Skeletal muscle tissue (tissue), 3 donors: ENCODE measurements at regions not wholly inside any gene's neighbourhood (a gene's known extent, or its start where the extent isn't known, plus 50 kb on each side); places are given as distances from the start of the nearest gene placed in this dataset.

Experiments
- H3K27ac ChIP-seq: one replicate; pipeline ENCODE4 v1.7.0; 2013; ENCODE audit warnings: mild to moderate bottlenecking, low read depth, low read length, inconsistent platforms
- H3K27me3 ChIP-seq, 3 donors: one replicate each; pipeline ENCODE4 v1.7.0; 2013; ENCODE audit warnings: low read length in 3 of 3; ENCODE audit not compliant: control insufficient read depth in 3 of 3, insufficient read depth in 3 of 3
- H3K36me3 ChIP-seq, 3 donors: one replicate each; pipeline ENCODE4 v1.7.0; 2013; ENCODE audit warnings: low read length in 3 of 3; ENCODE audit not compliant: control insufficient read depth in 3 of 3, insufficient read depth in 3 of 3
- H3K4me1 ChIP-seq, 3 donors: one replicate each; pipeline ENCODE4 v1.7.0; 2013; ENCODE audit warnings: low read length in 3 of 3, mild to moderate bottlenecking in 3 of 3; ENCODE audit not compliant: control insufficient read depth in 3 of 3, insufficient read depth in 3 of 3
- H3K4me3 ChIP-seq, 3 donors: one replicate each; pipeline ENCODE4 v1.7.0; 2013; ENCODE audit warnings: low read length in 3 of 3
- H3K9ac ChIP-seq, 3 donors: one replicate each; pipeline ENCODE4 v1.7.0; 2013; ENCODE audit warnings: low read length in 3 of 3, mild to moderate bottlenecking in 3 of 3, moderate library complexity in 2 of 3, low read depth in 1 of 3
- H3K9me3 ChIP-seq, 3 donors: one replicate each; pipeline ENCODE4 v1.7.0; 2013; ENCODE audit warnings: low read length in 3 of 3; ENCODE audit not compliant: control insufficient read depth in 3 of 3
- donor health status: Osteomylitis.

DNA sequence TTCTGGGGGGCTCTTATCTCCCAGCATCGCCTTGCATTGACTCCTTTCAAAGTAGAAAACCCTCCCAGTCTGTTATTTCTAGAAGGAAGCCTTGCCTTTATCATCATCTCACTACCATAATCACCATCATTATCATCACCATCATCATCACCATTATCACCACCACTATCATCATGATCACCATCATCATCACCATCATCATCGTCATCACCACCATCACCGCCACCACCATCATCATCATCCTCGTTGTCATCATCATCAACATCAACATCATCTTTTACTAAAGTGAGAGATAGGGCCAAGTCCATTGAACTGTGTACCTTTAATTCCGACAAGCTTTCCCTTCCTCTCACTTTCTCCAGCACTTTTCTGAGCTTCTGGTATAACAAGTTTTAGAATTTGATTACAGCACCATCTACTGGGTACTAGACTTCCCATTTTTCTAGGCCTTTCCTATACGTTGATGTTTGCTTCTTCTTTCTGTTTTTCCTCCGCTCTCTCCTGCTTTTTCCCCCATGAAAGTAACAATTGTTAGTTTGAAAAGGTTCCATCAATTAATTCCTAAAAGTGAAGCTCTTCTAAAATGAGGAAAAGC is 226.4 kb downstream of the BUB3 start:
- Histone ChIP-seq H3K9ac (no peak overlapping the region), H3K4me3 (no peak overlapping the region), H3K27me3 (peaks cover 0 to 8% (median 4%) of the 10 kb centered on the region in 3 donors), H3K4me1 (no peaks in the 10 kb centered on the region), H3K9me3 (peaks cover under 1 to 5% (median 3%) of the 10 kb centered on the region in 3 donors), H3K27ac (no peak overlapping the region), H3K36me3 (no peaks in the 10 kb centered on the region)

DNA sequence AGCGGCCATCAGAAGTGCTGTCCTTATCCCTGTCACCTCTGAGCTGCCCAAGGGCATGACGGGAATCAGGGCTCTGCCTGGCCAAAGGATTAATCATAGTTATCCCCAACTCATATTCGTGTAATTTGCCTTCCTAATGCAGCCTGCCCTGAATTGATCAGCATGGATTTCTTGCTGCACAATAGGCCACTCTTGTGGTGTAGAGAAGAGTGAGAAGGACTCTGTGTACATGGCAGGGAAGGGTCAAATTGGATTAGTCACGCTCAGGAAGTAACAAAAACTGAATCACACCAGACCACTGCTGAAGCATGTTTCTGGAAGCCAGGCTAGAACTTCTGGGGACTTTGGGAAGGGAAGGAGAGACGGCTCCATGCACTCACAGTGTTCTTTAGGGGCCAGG is 227.0 kb downstream of the BUB3 start:
- H3K9me3 ChIP-seq, result peaks cover 2 to 6% (median 6%) of the 10 kb centered on the region in 3 donors
- H3K36me3 ChIP-seq, result no peaks in the 10 kb centered on the region
- no peak overlapping the region for H3K4me3 ChIP-seq
- H3K27ac ChIP-seq, result no peak overlapping the region
- H3K4me1 ChIP-seq, result no peaks in the 10 kb centered on the region
- no peak overlapping the region for H3K9ac ChIP-seq
- peaks cover 0 to 8% (median 4%) of the 10 kb centered on the region in 3 donors for H3K27me3 ChIP-seq

DNA sequence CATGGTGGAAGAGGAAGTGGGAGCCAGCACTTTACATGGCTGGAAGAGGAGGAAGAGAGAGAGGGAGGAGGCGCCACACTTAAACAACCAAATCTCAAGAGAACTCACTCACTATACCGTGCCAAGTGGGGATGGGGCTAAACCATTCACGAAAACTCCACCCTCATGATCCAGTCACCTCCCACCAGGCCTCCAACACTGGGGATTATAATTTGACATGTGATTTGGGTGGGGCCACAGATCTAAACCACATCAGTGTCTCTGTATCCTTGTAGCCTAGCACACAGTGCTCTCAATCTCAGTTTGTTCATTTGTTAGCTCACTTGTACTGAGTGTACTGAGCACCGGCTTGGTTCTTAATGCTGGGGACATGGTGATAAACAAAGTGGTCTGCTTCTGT is 228.3 kb downstream of the BUB3 start:
- H3K4me3 ChIP-seq, result no peak overlapping the region
- no peaks in the 10 kb centered on the region for H3K4me1 ChIP-seq
- H3K27me3 ChIP-seq, result peaks cover 0 to 5% (median 4%) of the 10 kb centered on the region in 3 donors
- no peak overlapping the region for H3K27ac ChIP-seq
- H3K9me3 ChIP-seq, result peaks cover 2 to 6% (median 6%) of the 10 kb centered on the region in 3 donors
- no peaks in the 10 kb centered on the region for H3K36me3 ChIP-seq
- H3K9ac ChIP-seq, result no peak overlapping the region

DNA sequence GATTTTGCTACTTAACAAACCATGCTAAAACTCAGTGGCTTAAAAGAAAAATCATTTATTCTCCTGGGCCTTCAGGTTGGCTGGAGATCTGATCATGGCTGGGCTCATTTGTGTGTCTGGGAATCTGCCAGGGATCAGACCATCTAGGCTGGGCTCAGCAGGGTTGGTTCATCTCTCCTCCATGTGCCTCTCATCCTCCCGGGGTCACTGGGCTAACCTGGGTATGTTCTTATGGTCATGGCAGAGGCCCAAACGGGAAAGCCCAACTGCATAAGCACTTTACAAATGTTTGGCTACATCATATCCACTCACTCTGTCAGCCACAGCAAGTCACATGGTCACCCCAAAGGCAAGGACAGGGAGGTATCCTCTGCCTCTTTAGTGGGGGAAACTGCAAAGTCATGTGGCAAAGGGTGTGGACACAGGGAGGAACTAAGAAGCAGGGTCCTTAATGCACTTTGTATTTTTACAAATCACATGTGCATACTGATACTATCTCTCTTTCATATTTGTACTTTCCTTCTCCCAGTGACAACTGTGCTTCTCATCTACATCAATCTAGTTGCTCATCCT is 231.4 kb downstream of the BUB3 start:
- no peak overlapping the region for H3K9ac ChIP-seq
- no peak overlapping the region for H3K27ac ChIP-seq
- peaks cover 0 to 5% (median 0%) of the 10 kb centered on the region in 3 donors for H3K27me3 ChIP-seq
- no peak overlapping the region for H3K4me3 ChIP-seq
- peaks cover 2 to 6% (median 6%) of the 10 kb centered on the region in 3 donors for H3K9me3 ChIP-seq
- no peaks in the 10 kb centered on the region for H3K4me1 ChIP-seq
- no peaks in the 10 kb centered on the region for H3K36me3 ChIP-seq

DNA sequence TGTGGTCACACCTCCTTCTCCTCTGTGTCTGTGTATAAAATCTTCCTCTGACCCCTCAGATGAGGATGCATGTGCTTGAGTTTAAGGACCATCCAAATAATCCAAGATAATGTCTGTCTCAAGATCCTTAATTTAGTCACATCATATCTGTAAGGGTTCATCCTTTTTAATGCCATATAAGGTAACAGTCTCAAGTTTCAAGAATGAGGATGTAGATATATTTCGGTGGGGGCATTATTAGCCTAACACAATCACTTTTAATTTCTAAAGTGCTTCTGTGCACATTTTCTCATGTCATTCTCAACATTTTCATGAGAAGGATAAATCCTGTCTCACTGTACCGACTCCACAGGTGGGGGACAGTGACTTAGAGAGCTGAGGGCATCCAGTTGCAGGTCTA is 235.3 kb downstream of the BUB3 start:
- Histone ChIP-seq H3K27me3 (peaks cover 0 to 7% (median 0%) of the 10 kb centered on the region in 3 donors), H3K36me3 (no peaks in the 10 kb centered on the region), H3K9me3 (peaks cover 2 to 6% (median 6%) of the 10 kb centered on the region in 3 donors), H3K27ac (no peak overlapping the region), H3K9ac (no peak overlapping the region), H3K4me1 (no peaks in the 10 kb centered on the region), H3K4me3 (no peak overlapping the region)

DNA sequence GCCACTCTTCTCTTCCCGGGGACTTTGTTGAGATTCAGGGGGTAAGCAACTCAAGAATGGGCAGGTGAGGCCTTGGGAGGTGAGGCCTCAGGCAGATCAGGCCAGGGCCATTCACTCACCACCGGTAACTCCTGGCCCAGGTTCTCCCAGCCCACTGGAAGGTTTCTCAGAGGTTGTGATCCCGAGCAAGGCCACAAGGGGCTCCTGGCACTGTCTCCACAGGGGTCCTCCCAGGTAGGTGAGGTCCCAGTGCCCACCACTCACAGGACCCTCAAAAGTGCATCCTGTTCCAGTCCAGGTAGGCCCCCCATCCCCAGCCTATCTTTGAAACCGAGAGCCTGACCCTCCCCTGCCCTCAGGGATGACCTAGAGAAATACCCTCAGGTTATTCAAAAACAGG is 236.1 kb downstream of the BUB3 start:
- peaks cover 0 to 7% (median 0%) of the 10 kb centered on the region in 3 donors for H3K27me3 ChIP-seq
- H3K4me3 ChIP-seq, result no peak overlapping the region
- no peak overlapping the region for H3K27ac ChIP-seq
- no peak overlapping the region for H3K9ac ChIP-seq
- no peaks in the 10 kb centered on the region for H3K4me1 ChIP-seq
- H3K9me3 ChIP-seq, result peaks cover 2 to 5% (median 2%) of the 10 kb centered on the region in 3 donors
- no peaks in the 10 kb centered on the region for H3K36me3 ChIP-seq

DNA sequence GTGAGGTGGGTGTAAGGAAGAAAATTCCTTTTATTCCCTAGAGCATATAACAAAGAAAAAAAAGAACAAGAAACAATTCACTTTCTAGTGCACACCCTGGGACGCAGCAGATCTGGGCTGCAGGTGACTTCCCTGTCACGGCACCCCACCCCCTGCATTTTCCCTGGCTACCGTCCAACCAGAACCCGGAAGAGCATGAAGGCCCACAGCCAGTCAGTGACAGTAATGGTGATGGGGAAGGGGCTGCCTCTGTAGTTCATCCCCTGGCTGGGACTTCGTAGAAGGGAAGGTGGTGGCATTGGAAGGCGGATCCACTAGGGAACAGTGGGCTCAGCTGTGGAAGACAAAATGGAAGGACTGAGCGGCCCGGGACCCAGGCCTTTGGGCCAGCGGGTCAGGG is 236.7 kb downstream of the BUB3 start:
- Histone ChIP-seq H3K9ac (no peak overlapping the region), H3K27ac (no peak overlapping the region), H3K9me3 (peaks cover 0 to under 1% (median under 1%) of the 10 kb centered on the region in 3 donors), H3K36me3 (no peaks in the 10 kb centered on the region), H3K27me3 (peaks cover 0 to 7% (median 0%) of the 10 kb centered on the region in 3 donors), H3K4me3 (no peak overlapping the region), H3K4me1 (no peaks in the 10 kb centered on the region)

DNA sequence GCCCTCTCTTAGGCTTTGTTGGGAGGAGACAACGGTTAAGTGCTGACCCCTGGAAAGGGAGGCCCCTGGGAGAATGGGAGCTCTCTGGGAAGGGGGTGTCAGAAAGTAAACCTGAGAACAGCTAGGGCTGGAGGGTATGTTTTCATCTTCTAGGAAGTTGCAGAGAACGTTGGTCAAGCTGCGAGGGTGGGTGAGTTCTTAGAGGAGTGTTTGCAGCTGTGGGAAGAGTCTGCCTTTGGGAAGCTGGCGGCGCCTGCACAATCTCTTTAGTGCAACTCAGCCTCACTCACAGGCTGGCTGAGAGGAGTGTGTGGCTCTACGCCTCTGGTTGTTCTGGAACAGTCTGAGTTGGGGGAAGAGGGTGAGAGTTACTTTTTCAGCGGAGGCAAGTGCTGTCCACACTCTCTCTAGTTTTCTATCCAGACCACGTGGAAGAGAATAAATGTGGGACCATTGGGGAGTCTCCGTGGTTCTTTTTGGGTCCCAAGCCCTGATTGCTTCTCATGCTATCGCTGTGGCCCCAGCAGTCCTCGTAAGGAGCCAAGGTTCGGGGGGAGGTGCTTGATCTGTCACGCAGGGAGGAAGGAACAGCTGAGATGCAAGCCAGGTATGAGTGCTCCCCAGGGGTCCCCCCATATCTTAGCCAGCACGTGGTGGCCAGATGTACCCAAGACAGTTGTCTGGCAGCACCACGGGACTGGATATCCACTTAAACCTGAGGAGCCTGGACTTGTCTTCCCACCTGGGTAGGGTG is 237.2 kb downstream of the BUB3 start:
- Histone ChIP-seq H3K4me3 (no peak overlapping the region), H3K27ac (no peak overlapping the region), H3K4me1 (no peaks in the 10 kb centered on the region), H3K27me3 (peaks cover 0 to 7% (median 0%) of the 10 kb centered on the region in 3 donors), H3K9ac (no peak overlapping the region), H3K9me3 (peaks cover 0 to 2% (median 0%) of the 10 kb centered on the region in 3 donors), H3K36me3 (no peaks in the 10 kb centered on the region)

DNA sequence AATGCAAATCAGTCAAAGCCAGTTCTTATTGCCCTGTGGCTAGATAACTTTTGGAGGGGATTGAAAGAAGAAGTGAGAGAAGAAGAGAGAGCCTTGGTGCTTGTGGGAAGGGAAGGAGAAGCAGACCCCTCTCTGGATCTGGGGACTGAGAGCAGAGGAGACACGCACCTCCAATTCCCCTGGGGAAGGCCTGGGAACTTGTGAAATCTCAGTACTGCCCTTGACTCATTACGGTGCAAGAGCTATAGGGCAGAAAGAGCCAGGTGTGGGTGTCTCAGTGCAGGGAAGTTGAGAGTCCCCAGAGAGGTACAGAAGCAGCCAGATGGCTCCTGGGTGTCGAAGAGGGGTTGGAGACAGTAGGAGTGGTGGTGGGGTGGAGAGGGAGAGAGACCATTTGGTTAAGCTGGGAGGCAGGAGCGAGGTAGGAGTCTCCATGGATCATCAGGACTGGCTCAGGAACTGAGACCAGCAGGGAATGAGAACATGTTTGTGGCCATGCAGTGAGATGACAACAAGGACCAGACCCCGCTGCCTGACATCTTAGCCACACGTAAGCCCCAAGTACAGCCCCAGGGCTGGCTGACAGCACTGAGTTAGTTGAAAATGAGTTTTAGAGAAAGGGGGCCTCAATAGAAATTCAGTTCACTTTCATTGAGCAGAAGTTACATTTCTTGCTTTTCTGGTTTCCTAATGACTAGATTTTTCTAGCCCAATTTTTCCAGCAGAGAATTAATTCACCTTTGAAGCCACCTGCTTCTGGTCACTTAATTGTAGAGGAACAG is 238.2 kb downstream of the BUB3 start:
- H3K9ac ChIP-seq, result no peak overlapping the region
- H3K36me3 ChIP-seq, result no peaks in the 10 kb centered on the region
- no peaks in the 10 kb centered on the region for H3K4me1 ChIP-seq
- no peak overlapping the region for H3K27ac ChIP-seq
- no peak overlapping the region for H3K4me3 ChIP-seq
- H3K9me3 ChIP-seq, result peaks cover 0 to 2% (median 0%) of the 10 kb centered on the region in 3 donors
- H3K27me3 ChIP-seq, result peaks cover 0 to 7% (median 0%) of the 10 kb centered on the region in 3 donors
